NOMO-1 treated with DMSO at 0.1 percent for 48 hours (cell line): ENCODE measurements at regions not wholly inside any gene's neighbourhood (a gene's known extent, or its start where the extent isn't known, plus 50 kb on each side); places are given as distances from the start of the nearest gene placed in this dataset.

Experiments used
- DNase-seq: peaks from one replicate; lab custom pipeline; 2025; ENCODE audit not compliant: unreplicated experiment; lab: John Stamatoyannopoulos, UW

DNA sequence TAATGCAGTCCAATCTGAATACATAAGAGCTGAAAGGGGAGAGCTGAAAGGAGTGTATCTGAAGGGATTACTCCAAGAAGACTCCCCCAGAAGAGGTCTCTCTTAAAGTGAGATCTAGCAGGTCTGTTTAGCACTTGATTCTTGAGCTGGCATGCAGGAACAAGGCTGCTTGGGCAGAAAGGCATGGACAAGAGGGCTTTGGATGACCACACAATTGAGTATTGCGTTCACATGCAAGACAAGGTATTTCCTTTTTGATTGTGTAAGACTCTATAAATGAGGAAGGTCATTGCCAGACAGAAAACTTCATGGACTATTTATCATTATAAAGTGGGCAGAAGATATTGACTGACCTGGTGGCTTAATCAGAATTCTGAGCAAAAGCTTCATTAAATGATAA is 145.5 kb upstream of the AFF2 start:
- DNase-seq, result no peak

DNA sequence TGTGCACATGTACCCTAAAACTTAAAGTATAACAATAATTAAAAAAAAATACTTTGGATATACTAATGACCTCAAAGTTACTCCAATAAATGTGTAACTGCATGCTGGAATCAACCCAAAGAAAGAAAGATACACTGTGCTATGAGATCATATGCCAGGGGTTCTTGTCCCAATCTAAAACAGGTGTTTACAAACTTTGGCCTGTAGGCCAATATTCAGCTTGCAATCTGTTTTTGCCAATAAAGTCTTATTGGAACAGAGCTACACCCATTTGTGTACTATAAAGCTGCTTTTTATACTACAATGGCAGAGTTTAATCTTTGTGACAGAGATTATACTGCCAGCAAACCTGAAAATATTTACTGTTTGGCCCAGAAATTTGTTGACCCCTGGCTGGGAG is 138.8 kb upstream of the AFF2 start:
- DNase-seq, result no peak

DNA sequence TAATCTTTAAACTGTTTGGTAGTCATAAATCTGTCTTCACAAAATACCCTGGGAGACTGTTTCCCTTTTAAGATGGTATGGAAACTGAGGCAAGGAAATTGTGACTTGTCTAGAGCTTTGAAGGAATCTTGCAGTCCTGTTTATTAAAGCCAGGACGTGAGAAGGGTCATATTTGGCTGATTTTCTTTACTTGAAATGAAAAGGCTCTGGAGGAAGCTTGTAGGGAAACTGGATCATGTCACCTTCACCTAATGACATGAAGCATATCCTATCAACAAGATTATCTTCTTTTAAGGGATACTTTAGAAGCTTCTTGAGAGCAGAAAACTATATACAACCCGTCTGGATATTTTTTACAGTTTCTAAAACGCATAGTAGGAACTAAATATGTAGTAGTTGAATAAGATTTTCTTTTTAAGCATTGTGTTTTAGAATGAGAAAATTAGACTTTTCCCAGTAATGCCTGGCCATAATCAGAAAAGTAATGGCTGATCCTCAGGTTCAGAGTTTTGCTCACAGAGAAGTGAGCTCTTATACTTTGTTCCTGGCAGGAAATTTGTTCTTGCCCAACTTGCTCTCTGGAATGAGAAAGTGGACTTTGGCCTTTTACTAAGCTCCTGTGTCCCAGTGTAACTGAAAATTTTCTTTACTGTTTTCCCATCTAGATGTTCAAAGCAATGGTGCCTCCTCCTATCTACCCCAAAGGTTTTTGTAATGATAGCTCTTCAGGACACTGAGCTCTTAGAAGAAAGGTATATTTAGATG is 136.8 kb upstream of the AFF2 start:
- DNase-seq, result no peak

GRCh38 chrX:148365233-148365632 is 135.2 kb upstream of the AFF2 start:
- no peak for DNase-seq

DNA sequence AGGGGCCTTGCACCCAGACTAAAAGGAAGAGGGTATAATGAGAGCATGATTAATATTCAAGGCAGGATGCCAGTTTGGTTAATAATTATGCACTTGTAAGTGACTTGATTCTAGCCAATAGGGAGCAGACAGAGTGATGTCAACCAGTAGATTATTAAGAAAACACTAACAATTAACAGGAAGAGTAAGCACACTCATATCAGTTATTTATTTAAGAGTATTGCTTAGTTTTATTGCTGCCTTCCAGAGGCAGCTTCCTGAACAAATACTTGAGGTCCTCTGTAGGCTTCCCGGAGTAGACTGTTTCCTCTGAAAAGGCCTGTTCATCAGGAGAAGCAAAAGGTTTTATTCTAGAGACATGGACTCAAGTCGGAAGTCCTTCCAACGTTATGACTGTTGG is 129.1 kb upstream of the AFF2 start:
- no peak for DNase-seq

DNA sequence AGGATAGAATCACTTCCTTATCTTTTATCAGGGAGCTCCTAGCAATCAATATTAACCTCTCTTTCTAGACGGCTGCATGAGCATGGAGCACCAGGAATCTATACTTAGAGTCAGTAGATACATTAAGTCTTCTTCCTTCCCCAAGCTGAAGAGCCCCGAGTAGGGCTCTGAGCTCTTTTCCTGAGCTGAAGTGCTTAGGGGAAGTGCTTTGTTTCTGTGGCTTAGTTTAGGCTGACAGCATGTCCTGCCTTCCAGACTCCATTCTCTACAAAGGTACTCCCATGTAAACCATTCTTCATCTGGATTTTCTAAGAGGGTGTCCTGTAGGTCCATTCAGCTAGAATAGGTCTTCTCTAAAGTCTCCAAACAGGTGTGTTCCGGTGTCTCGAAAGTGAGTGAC is 127.5 kb upstream of the AFF2 start:
- DNase-seq, result no peak

DNA sequence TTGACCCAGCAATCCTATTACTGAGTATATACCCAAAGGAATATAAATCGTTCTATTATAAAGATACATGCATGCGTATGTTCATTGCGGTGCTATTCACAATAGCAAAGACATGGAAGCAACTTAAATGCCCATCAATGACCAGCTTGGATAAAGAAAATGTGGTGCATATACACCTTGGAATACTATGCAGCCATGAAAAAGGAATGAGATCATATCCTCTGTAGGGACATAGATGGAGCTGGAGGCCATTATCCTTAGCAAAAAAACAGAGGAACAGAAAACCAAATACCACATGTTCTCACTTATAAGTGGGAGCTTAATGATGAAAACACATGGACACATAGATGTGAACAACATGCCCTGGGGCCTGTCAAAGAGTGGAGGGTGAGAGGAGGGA is 124.1 kb upstream of the AFF2 start:
- DNase-seq, result no peak

- DNase-seq, result no peak
Observed at GRCh38 chrX:148380107-148380506, 120.3 kb upstream of the AFF2 start.

- DNase-seq, result peak; percentile 92
Observed at GRCh38 chrX:148380650-148381561, 119.5 kb upstream of the AFF2 start.

DNA sequence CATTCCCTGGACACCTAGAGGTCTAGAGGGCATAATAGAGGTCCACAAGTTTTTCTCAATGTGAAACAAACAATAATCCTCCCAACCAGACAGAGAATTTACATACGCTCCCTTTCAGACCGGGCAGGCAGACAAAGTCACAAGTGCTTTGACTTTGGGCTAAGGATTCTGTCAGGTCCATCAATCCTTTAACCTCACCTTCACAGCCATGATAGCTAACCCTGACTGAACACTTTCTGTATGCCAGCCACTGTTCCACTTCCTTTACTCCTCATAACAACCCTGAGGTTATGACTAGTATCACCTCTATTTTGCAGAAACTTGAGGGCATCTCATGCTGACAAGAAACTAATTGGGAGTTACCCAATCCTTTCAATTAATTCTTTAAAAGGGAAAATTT is 118.8 kb upstream of the AFF2 start:
- peak; percentile 26 for DNase-seq

DNA sequence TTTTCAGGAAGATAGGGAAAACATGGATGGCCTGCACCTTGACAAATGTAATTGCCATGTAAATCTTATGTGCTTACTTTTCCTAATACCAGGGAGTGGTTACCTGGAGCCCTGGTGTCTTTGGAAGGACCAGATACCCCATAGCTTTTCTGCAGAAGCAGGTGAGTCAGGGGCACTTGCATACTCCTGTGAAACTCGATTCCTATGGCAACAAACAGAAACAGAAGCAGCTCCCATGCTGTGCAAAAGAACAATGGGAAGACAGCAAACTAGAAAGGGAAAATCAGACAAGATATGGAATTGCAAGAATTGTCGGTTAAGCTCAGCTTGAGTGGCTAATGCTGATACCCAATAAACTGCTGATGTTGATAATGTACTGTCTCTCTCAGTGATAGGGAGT is 117.4 kb upstream of the AFF2 start:
- no peak for DNase-seq

DNA sequence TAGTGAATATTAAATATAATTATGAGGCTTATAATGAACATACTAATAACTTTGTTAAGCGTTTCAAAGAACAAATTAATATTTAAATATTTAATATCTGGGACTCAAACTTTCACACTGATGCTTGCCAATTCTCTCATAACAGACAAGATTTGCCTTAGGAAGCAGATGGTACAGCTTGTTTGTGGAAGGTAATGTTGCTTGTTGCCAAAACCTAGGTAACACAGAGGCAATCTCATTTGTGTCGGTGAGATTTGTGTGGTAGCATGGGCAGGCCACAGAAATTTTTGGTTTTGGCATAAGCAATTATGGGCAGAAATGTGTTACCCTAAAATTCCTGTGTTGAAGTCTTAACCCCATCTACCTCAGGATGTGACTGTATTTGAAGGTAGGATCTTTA is 114.9 kb upstream of the AFF2 start:
- no peak for DNase-seq

- DNase-seq, result no peak
Observed at GRCh38 chrX:148389629-148390028, 110.8 kb upstream of the AFF2 start.

- peak; percentile 33 for DNase-seq
Observed at GRCh38 chrX:148412006-148412405, 88.4 kb upstream of the AFF2 start.

DNA sequence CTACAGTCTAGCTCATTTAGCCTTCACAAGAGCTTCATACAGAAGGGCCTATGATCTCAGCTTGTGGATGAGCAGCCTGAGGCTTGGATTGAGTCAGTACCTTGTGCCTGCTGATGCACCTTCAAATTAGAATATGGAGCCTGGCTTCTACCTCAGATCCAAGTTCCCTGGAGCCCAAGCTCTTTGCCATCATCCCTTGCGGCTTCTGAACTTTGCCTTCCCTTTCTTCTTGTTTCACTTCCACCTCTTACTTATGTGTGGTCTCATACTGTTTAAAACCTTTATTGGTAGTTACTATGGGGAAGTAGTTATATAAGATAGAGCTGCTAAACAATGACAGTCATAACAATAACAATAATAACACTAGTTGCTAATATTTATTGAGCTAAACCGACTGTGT is 84.3 kb upstream of the AFF2 start:
- DNase-seq, result peak; percentile 83

- DNase-seq, result peak; percentile 4
Observed at GRCh38 chrX:148416931-148417330, 83.5 kb upstream of the AFF2 start.

- peak; percentile 7 for DNase-seq
Observed at GRCh38 chrX:148417934-148418333, 82.5 kb upstream of the AFF2 start.

GRCh38 chrX:148422526-148422925 is 77.9 kb upstream of the AFF2 start:
- DNase-seq, result no peak

DNA sequence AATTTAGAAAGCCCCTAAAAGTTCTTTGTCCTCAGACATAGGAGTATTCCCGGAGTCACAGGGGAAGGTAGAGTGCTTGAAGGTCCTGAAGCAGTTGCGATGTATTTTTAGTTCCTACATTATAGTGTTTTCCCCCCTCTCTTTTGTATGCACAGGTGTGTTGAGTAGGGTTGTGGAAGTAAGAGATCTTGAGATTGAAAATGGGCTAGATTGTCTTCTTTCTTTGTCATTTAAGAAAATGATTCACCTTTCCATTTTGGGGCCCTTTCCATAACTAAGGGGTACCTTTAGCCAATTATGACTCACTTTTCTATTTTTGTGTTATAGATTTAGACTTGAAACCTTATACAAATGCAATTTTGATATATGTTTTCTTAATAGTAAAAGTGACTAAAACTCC is 75.8 kb upstream of the AFF2 start:
- DNase-seq, result no peak

DNA sequence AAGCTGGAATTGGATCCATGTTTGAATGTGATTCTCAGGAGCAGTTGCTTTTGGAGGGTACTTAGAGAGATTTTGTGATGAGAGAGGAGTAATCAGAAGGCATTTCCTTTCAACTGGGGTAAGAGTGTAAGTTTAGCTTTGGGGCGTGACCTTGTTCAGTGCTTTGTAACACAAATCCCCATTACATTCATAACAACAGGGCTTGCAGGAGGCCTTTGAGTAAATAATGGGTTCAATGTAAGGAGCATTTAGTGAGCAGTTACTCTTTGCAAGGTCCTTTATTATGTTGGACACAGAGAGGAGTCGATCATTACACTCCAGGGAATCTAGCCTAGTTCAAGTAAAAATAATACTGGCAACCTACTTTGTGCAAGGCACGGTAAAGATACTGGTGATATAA is 74.0 kb upstream of the AFF2 start:
- no peak for DNase-seq

GRCh38 chrX:148441387-148441786 is 59.0 kb upstream of the AFF2 start:
- DNase-seq, result no peak

DNA sequence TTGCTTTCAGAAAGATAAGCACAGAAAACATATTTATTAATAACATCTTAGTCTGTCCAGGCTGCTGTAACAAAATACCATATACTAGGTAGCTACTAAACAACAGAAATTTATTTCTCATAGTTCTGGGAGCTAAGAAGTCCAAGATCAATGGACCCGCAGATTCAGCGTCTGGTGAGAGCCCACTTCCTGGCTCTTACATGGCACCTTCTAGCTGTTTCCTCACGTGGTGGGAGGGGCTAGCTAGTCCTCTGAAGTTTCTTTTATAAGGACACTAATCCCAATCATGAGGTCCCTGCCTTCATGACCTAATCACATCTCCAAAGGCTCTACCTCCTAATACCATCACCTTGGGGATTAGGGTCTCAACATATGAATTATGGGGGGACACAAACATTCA is 57.2 kb upstream of the AFF2 start:
- no peak for DNase-seq
